SH-SY5Y (cell line): ENCODE measurements at regions not wholly inside any gene's neighbourhood (a gene's known extent, or its start where the extent isn't known, plus 50 kb on each side); places are given as distances from the start of the nearest gene placed in this dataset.

Source experiments
- GATA2 ChIP-seq: IDR thresholded peaks from 2 replicates; pipeline ENCODE4 v1.6.1; 2011; ENCODE audit warnings: mild to moderate bottlenecking, low read depth, low read length
- GATA3 ChIP-seq: IDR thresholded peaks from 2 replicates; pipeline ENCODE4 v1.6.1; 2011; ENCODE audit warnings: low read depth, mild to moderate bottlenecking, low read length, moderate library complexity

GRCh38 chr4:85209161-85209560, 242.7 kb upstream of the WDFY3 start:
- TF ChIP-seq GATA2 (no peak), GATA3 (no peak)

GRCh38 chr4:85210353-85210752, 243.9 kb upstream of the WDFY3 start:
- no peak for TF ChIP-seq GATA3
- TF ChIP-seq GATA2 = no peak

- TF ChIP-seq GATA2 (no peak), GATA3 (no peak)
These were observed 252.3 kb upstream of the WDFY3 start for GRCh38 chr4:85218756-85219155.

- TF ChIP-seq GATA3 = no peak
- TF ChIP-seq GATA2 = no peak
These were observed 253.3 kb upstream of the ARHGAP24 start for GRCh38 chr4:85221606-85222005.

GRCh38 chr4:85222561-85222960, 252.4 kb upstream of the ARHGAP24 start:
- TF ChIP-seq GATA3 (no peak), GATA2 (no peak)

- TF ChIP-seq GATA2 (no peak), GATA3 (no peak)
These were observed 246.7 kb upstream of the ARHGAP24 start for GRCh38 chr4:85228264-85228663.

- TF ChIP-seq GATA2 (no peak), GATA3 (no peak)
These were observed 241.4 kb upstream of the ARHGAP24 start for GRCh38 chr4:85233516-85233915.

- TF ChIP-seq GATA2 (no peak), GATA3 (no peak)
These were observed 231.1 kb upstream of the ARHGAP24 start for GRCh38 chr4:85243857-85244256.

- TF ChIP-seq GATA3 = no peak
- no peak for TF ChIP-seq GATA2
These were observed 230.3 kb upstream of the ARHGAP24 start for GRCh38 chr4:85244638-85245037.

GRCh38 chr4:85246055-85246454, 228.9 kb upstream of the ARHGAP24 start:
- TF ChIP-seq GATA2 = no peak
- TF ChIP-seq GATA3 = no peak

- TF ChIP-seq GATA2 (no peak), GATA3 (no peak)
These were observed 224.1 kb upstream of the ARHGAP24 start for GRCh38 chr4:85250852-85251251.

- TF ChIP-seq GATA2 (no peak), GATA3 (no peak)
These were observed 217.1 kb upstream of the ARHGAP24 start for GRCh38 chr4:85257817-85258370.

- TF ChIP-seq GATA3 (no peak), GATA2 (no peak)
These were observed 214.9 kb upstream of the ARHGAP24 start for GRCh38 chr4:85260064-85260463.

GRCh38 chr4:85265234-85265633, 209.7 kb upstream of the ARHGAP24 start:
- TF ChIP-seq GATA2 (no peak), GATA3 (no peak)

- TF ChIP-seq GATA2 (no peak), GATA3 (no peak)
These were observed 206.8 kb upstream of the ARHGAP24 start for GRCh38 chr4:85268188-85268587.

GRCh38 chr4:85268961-85269360, 206.0 kb upstream of the ARHGAP24 start:
- no peak for TF ChIP-seq GATA3
- no peak for TF ChIP-seq GATA2

GRCh38 chr4:85274955-85275354, 200.0 kb upstream of the ARHGAP24 start:
- TF ChIP-seq GATA3 (no peak), GATA2 (no peak)

GRCh38 chr4:85280963-85281362, 194.0 kb upstream of the ARHGAP24 start:
- TF ChIP-seq GATA3 = no peak

- no peak for TF ChIP-seq GATA2
- no peak for TF ChIP-seq GATA3
These were observed 183.7 kb upstream of the ARHGAP24 start for GRCh38 chr4:85291226-85291625.
